ENCODE measurements at regions not wholly inside any gene's neighbourhood (a gene's known extent, or its start where the extent isn't known, plus 50 kb on each side); places are given as distances from the start of the nearest gene placed in this dataset.

GRCh38 chr3:124200407-124200806 lies 208.5 kb upstream of the ROPN1 start:
- TF ChIP-seq, protein P1, sequence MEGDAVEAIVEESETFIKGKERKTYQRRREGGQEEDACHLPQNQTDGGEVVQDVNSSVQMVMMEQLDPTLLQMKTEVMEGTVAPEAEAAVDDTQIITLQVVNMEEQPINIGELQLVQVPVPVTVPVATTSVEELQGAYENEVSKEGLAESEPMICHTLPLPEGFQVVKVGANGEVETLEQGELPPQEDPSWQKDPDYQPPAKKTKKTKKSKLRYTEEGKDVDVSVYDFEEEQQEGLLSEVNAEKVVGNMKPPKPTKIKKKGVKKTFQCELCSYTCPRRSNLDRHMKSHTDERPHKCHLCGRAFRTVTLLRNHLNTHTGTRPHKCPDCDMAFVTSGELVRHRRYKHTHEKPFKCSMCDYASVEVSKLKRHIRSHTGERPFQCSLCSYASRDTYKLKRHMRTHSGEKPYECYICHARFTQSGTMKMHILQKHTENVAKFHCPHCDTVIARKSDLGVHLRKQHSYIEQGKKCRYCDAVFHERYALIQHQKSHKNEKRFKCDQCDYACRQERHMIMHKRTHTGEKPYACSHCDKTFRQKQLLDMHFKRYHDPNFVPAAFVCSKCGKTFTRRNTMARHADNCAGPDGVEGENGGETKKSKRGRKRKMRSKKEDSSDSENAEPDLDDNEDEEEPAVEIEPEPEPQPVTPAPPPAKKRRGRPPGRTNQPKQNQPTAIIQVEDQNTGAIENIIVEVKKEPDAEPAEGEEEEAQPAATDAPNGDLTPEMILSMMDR (IDR thresholded peaks at IDR 0.05; ENCODE audit: low read length) = no peak
- TF ChIP-seq EZH2 (IDR thresholded peaks at IDR 0.05; ENCODE audit: borderline replicate concordance, low read length) = no peak
